ENCODE measurements at regions not wholly inside any gene's neighbourhood (a gene's known extent, or its start where the extent isn't known, plus 50 kb on each side); places are given as distances from the start of the nearest gene placed in this dataset.
A peak's percentile ranks its signal among the peaks of the same experiment; 100 is the strongest.
"Not testable (repeated sequence)": the region's sequence is repeated elsewhere in the genome, so short reads cannot be mapped to it uniquely, and the experiment has no call there.

GRCh38 chr1:157319567-157319966 lies 181.4 kb upstream of the ETV3 start:
- 95 to 97% (median 96%) methylated on average over 5 of the region's 5 CpGs for WGBS, 3 donors
- Histone ChIP-seq H3K27ac (ENCODE audit: low read depth in 1 of 3, low read length in 2 of 3) (no peak overlapping the region), H3K36me3 (ENCODE audit: control insufficient read depth in 3 of 3, insufficient read depth in 2 of 3, low read depth in 1 of 3, low read length in 3 of 3) (no peaks in the 10 kb centered on the region), H3K9me3 (ENCODE audit: control insufficient read depth in 2 of 2, insufficient read depth in 1 of 2, low read depth in 1 of 2, low read length in 1 of 2) (peaks cover 0 to 3% of the 10 kb centered on the region in 2 donors), H3K4me3 (ENCODE audit: low read depth in 1 of 3, low read length in 3 of 3) (no peak overlapping the region), H3K27me3 (ENCODE audit: control insufficient read depth in 3 of 3, insufficient read depth in 3 of 3, low read length in 3 of 3) (peaks cover 0 to 4% (median 0%) of the 10 kb centered on the region in 3 donors), H3K4me1 (ENCODE audit: control insufficient read depth in 3 of 3, insufficient read depth in 2 of 3, low read depth in 1 of 3, low read length in 2 of 3) (no peaks in the 10 kb centered on the region)
- FAIRE-seq (no peak), DNase-seq (no peak)

- not testable (repeated sequence) for H3K4me1 ChIP-seq (ENCODE audit: control insufficient read depth in 3 of 3, insufficient read depth in 2 of 3, low read depth in 1 of 3, low read length in 2 of 3); H3K36me3 ChIP-seq (ENCODE audit: control insufficient read depth in 3 of 3, insufficient read depth in 2 of 3, low read depth in 1 of 3, low read length in 3 of 3); H3K4me3 ChIP-seq (ENCODE audit: low read depth in 1 of 3, low read length in 3 of 3); DNase-seq; H3K27ac ChIP-seq (ENCODE audit: low read depth in 1 of 3, low read length in 2 of 3); FAIRE-seq; H3K9me3 ChIP-seq (ENCODE audit: control insufficient read depth in 2 of 2, insufficient read depth in 1 of 2, low read depth in 1 of 2, low read length in 1 of 2); H3K27me3 ChIP-seq (ENCODE audit: control insufficient read depth in 3 of 3, insufficient read depth in 3 of 3, low read length in 3 of 3)
- 92 to 100% (median 96%) methylated on average over 2 of the region's 2 CpGs for WGBS, 3 donors
These were observed 179.0 kb upstream of the ETV3 start for GRCh38 chr1:157317229-157317628.

- H3K4me3 ChIP-seq (ENCODE audit: low read depth in 1 of 3, low read length in 3 of 3): no peak overlapping the region
- H3K4me1 ChIP-seq (ENCODE audit: control insufficient read depth in 3 of 3, insufficient read depth in 2 of 3, low read depth in 1 of 3, low read length in 2 of 3): peaks cover 0 to 3% (median 0%) of the 10 kb centered on the region in 3 donors
- DNase-seq: no peak
- peaks cover 0 to 4% (median 0%) of the 10 kb centered on the region in 3 donors for H3K27me3 ChIP-seq (ENCODE audit: control insufficient read depth in 3 of 3, insufficient read depth in 3 of 3, low read length in 3 of 3)
- no peak overlapping the region for H3K27ac ChIP-seq (ENCODE audit: low read depth in 1 of 3, low read length in 2 of 3)
- H3K9me3 ChIP-seq (ENCODE audit: control insufficient read depth in 2 of 2, insufficient read depth in 1 of 2, low read depth in 1 of 2, low read length in 1 of 2): peaks cover 0 to 3% of the 10 kb centered on the region in 2 donors
- no peaks in the 10 kb centered on the region for H3K36me3 ChIP-seq (ENCODE audit: control insufficient read depth in 3 of 3, insufficient read depth in 2 of 3, low read depth in 1 of 3, low read length in 3 of 3)
- no peak for FAIRE-seq
- 69 to 78% (median 76%) methylated on average over 2 of the region's 2 CpGs for WGBS, 3 donors
These were observed 177.3 kb upstream of the ETV3 start for GRCh38 chr1:157315544-157315943.

GRCh38 chr1:157314408-157314807 lies 176.2 kb upstream of the ETV3 start:
- Histone ChIP-seq H3K4me1 (ENCODE audit: control insufficient read depth in 3 of 3, insufficient read depth in 2 of 3, low read depth in 1 of 3, low read length in 2 of 3) (peaks cover 0 to 3% (median 0%) of the 10 kb centered on the region in 3 donors), H3K27me3 (ENCODE audit: control insufficient read depth in 3 of 3, insufficient read depth in 3 of 3, low read length in 3 of 3) (peaks cover 0 to 4% (median 0%) of the 10 kb centered on the region in 3 donors), H3K36me3 (ENCODE audit: control insufficient read depth in 3 of 3, insufficient read depth in 2 of 3, low read depth in 1 of 3, low read length in 3 of 3) (no peaks in the 10 kb centered on the region), H3K27ac (ENCODE audit: low read depth in 1 of 3, low read length in 2 of 3) (no peak overlapping the region), H3K9me3 (ENCODE audit: control insufficient read depth in 2 of 2, insufficient read depth in 1 of 2, low read depth in 1 of 2, low read length in 1 of 2) (peaks cover 0 to 3% of the 10 kb centered on the region in 2 donors), H3K4me3 (ENCODE audit: low read depth in 1 of 3, low read length in 3 of 3) (no peak overlapping the region)
- WGBS, 3 donors: 47 to 62% (median 51%) methylated on average over 2 of the region's 2 CpGs
- no peak for FAIRE-seq
- no peak for DNase-seq

DNA sequence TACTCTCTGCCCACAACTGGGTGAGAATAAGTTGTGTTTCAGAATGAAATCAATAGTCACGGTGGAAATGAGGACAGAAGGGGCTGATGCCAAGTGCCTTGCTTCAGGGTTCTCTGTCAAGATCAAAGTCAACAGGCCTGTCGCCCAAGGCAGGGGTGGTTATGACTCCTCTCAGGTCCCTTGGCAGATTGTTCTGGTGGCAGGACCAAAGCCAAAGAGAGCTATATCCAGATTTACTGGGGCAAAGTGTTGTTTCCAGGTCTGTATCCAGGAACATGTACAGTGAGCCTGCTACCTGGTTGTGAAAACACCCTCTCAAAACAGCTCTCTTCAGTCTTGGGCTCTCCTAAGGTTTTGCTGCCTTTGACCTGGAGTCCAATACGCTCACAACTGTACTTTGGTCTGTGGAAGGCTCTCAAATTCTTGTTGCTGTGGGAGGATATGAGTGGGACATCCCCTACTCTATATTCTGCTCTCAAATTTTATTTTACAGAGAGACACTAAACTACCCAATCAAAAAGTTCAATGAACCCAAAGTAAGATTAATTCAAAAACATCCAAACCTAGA lies 175.1 kb upstream of the ETV3 start:
- DNase-seq: no peak
- Histone ChIP-seq H3K4me1 (ENCODE audit: control insufficient read depth in 3 of 3, insufficient read depth in 2 of 3, low read depth in 1 of 3, low read length in 2 of 3) (peaks cover 0 to 3% (median 0%) of the 10 kb centered on the region in 3 donors), H3K27ac (ENCODE audit: low read depth in 1 of 3, low read length in 2 of 3) (no peak overlapping the region), H3K9me3 (ENCODE audit: control insufficient read depth in 2 of 2, insufficient read depth in 1 of 2, low read depth in 1 of 2, low read length in 1 of 2) (peaks cover 0 to 3% of the 10 kb centered on the region in 2 donors), H3K4me3 (ENCODE audit: low read depth in 1 of 3, low read length in 3 of 3) (no peak overlapping the region), H3K36me3 (ENCODE audit: control insufficient read depth in 3 of 3, insufficient read depth in 2 of 3, low read depth in 1 of 3, low read length in 3 of 3) (no peaks in the 10 kb centered on the region), H3K27me3 (ENCODE audit: control insufficient read depth in 3 of 3, insufficient read depth in 3 of 3, low read length in 3 of 3) (peaks cover 0 to 4% (median 0%) of the 10 kb centered on the region in 3 donors)
- 21 to 67% (median 29%) methylated on average over 3 of the region's 3 CpGs for WGBS, 3 donors
- FAIRE-seq: no peak

GRCh38 chr1:157312082-157312812 lies 174.1 kb upstream of the ETV3 start:
- 57 to 67% (median 64%) methylated on average over 4 of the region's 4 CpGs for WGBS, 3 donors
- Histone ChIP-seq H3K27ac (ENCODE audit: low read depth in 1 of 3, low read length in 2 of 3) (no peak overlapping the region), H3K27me3 (ENCODE audit: control insufficient read depth in 3 of 3, insufficient read depth in 3 of 3, low read length in 3 of 3) (peaks cover 0 to 4% (median 0%) of the 10 kb centered on the region in 3 donors), H3K36me3 (ENCODE audit: control insufficient read depth in 3 of 3, insufficient read depth in 2 of 3, low read depth in 1 of 3, low read length in 3 of 3) (no peaks in the 10 kb centered on the region), H3K9me3 (ENCODE audit: control insufficient read depth in 2 of 2, insufficient read depth in 1 of 2, low read depth in 1 of 2, low read length in 1 of 2) (peaks cover 0 to 3% of the 10 kb centered on the region in 2 donors), H3K4me3 (ENCODE audit: low read depth in 1 of 3, low read length in 3 of 3) (no peak overlapping the region), H3K4me1 (ENCODE audit: control insufficient read depth in 3 of 3, insufficient read depth in 2 of 3, low read depth in 1 of 3, low read length in 2 of 3) (peaks cover 0 to 3% (median 0%) of the 10 kb centered on the region in 3 donors)
- DNase-seq: peak in 1 of 2 donors; percentile 14
- FAIRE-seq: no peak

GRCh38 chr1:157311730-157312081 lies 173.5 kb upstream of the ETV3 start:
- peaks cover 0 to under 1% of the 10 kb centered on the region in 2 donors for H3K9me3 ChIP-seq (ENCODE audit: control insufficient read depth in 2 of 2, insufficient read depth in 1 of 2, low read depth in 1 of 2, low read length in 1 of 2)
- H3K36me3 ChIP-seq (ENCODE audit: control insufficient read depth in 3 of 3, insufficient read depth in 2 of 3, low read depth in 1 of 3, low read length in 3 of 3): no peaks in the 10 kb centered on the region
- WGBS, 3 donors: 54 to 58% (median 56%) methylated on average over 5 of the region's 5 CpGs
- no peak overlapping the region for H3K27ac ChIP-seq (ENCODE audit: low read depth in 1 of 3, low read length in 2 of 3)
- peaks cover 0 to 3% (median 0%) of the 10 kb centered on the region in 3 donors for H3K4me1 ChIP-seq (ENCODE audit: control insufficient read depth in 3 of 3, insufficient read depth in 2 of 3, low read depth in 1 of 3, low read length in 2 of 3)
- peaks cover 0 to 4% (median 0%) of the 10 kb centered on the region in 3 donors for H3K27me3 ChIP-seq (ENCODE audit: control insufficient read depth in 3 of 3, insufficient read depth in 3 of 3, low read length in 3 of 3)
- FAIRE-seq (no peak), DNase-seq (no peak)
- H3K4me3 ChIP-seq (ENCODE audit: low read depth in 1 of 3, low read length in 3 of 3): no peak overlapping the region

DNA sequence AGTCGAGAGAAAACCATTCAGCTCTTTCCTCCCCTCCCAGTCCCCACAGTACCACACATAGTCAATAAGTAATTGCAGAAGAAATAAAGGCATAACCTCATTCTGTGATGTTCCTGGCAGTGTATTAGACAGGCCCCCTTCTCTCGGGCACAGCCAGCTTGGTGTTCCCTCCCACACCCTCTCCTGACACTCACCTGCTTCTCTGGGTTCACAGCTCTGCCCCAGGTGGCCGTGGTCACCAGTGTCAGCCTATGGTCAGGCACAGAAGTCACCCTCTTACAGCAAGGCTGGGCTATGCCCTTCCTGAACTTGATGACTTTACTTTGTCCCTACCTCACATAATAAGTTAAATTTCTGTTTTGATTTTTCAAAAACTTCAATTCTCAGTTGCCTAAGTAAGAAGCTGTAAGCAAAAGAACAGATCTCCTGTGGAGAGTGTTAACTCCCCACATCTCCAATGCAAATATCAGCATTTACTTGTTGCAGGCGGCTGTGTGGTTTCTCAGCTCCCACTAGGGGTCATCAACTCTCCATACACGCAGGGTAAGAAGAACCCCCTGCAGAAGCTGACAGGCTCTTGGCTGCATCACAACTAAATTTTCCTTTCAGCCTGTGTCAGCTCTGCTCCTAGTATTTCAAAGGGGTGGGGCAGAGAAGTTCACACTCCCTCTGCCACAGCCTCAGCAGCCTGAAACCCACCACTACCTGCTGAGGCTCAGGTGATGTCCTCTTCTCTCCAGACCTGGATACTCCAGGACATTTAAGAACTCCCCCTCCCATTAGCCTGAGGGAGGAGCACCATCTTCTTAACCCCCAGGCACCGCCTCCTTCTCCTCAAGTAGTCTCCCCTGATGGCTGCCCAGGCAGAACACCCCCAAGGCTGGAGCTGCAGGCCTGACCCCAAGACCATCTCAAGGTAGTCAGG lies 172.9 kb upstream of the ETV3 start:
- not testable (repeated sequence) for H3K9me3 ChIP-seq (ENCODE audit: control insufficient read depth in 2 of 2, insufficient read depth in 1 of 2, low read depth in 1 of 2, low read length in 1 of 2); H3K27me3 ChIP-seq (ENCODE audit: control insufficient read depth in 3 of 3, insufficient read depth in 3 of 3, low read length in 3 of 3); H3K4me3 ChIP-seq (ENCODE audit: low read depth in 1 of 3, low read length in 3 of 3); H3K36me3 ChIP-seq (ENCODE audit: control insufficient read depth in 3 of 3, insufficient read depth in 2 of 3, low read depth in 1 of 3, low read length in 3 of 3); H3K4me1 ChIP-seq (ENCODE audit: control insufficient read depth in 3 of 3, insufficient read depth in 2 of 3, low read depth in 1 of 3, low read length in 2 of 3); H3K27ac ChIP-seq (ENCODE audit: low read depth in 1 of 3, low read length in 2 of 3); FAIRE-seq
- WGBS, 3 donors: 33 to 46% (median 38%) methylated on average over 6 of the region's 6 CpGs
- peak; percentile 41 to 63 for DNase-seq

Measured in small intestine (tissue), 7 donors.